GM18868 (cell line): ENCODE measurements at regions not wholly inside any gene's neighbourhood (a gene's known extent, or its start where the extent isn't known, plus 50 kb on each side); places are given as distances from the start of the nearest gene placed in this dataset.
"Not testable (repeated sequence)": the region's sequence is repeated elsewhere in the genome, so short reads cannot be mapped to it uniquely, and the experiment has no call there.

Experiments
- ATAC-seq: cut with Tn5 transposase; IDR thresholded peaks from one replicate; pipeline ENCODE4 v1.9.1; 2021; ENCODE audit warnings: mild to moderate bottlenecking, moderate library complexity; ENCODE audit not compliant: unreplicated experiment

DNA sequence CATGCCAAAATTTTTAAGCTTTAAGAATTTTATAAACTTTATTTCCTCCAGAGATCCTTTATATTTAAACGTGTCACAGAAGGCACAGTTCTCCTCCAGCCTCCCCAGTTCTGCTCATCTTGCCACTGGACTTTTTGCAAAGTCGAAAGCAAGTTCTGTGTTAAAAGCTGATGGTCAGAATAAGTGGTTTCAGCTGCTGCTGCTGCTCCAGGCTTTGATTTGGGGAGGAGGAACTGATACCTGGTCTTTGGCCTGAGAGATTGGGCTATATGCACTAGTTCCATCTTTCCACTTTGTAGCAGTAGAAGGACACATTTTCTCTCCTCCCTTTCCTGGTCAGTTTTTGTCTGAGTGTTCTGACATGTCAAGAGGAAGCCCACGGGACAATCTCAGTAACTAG, 435.9 kb upstream of the PHF14 start:
- ATAC-seq = peak; percentile 70

GRCh38 chr7:10557375-10557774, 416.3 kb upstream of the PHF14 start:
- ATAC-seq = no peak

- ATAC-seq = no peak
These were observed 413.2 kb upstream of the PHF14 start for GRCh38 chr7:10560497-10560896.

GRCh38 chr7:10568891-10569290, 404.8 kb upstream of the PHF14 start:
- ATAC-seq = no peak

GRCh38 chr7:10571759-10572158, 401.9 kb upstream of the PHF14 start:
- no peak for ATAC-seq

GRCh38 chr7:10577866-10578374, 395.8 kb upstream of the PHF14 start:
- no peak for ATAC-seq

- no peak for ATAC-seq
These were observed 394.1 kb upstream of the PHF14 start for GRCh38 chr7:10579561-10579960.

DNA sequence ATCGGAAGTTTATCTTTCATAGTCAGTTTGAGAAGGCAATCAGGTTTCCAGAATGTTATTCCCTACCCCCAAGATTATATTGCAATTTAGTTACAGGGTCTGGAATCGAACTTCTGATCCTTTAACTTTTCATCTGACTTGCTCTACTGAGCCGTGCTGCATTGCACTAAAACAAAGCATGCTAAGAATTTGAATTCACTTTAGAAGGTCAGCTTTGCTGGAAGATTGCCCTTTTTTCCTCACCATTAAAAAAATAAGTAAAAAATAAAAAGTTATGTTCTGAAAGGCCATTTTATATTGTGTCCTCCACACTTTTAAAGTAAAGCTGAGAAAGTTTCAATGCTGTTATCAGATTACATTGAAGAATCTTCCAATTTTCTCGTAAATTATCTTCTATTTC, 388.8 kb upstream of the PHF14 start:
- no peak for ATAC-seq

GRCh38 chr7:10588084-10588483, 385.6 kb upstream of the PHF14 start:
- no peak for ATAC-seq

GRCh38 chr7:10592604-10593003, 381.1 kb upstream of the PHF14 start:
- no peak for ATAC-seq

DNA sequence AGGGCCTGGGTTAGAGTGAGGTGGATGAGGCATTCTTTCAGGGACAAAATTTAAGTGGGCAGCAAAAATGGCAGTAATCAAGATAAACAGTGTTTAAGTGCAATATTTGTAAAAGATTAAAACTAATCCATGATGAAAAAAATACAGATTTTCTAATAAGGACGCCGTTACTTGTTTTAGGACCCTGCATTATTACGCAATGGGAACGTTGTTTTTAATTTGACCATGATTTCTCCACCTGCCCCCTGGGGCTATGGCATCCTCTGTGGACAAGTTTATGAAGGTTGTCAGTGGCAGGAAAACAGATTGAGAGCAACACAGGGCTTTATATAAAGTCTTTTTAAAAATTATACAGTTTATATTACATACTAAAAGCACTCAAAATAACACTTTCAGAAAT, 380.6 kb upstream of the PHF14 start:
- no peak for ATAC-seq

GRCh38 chr7:10596827-10597226, 376.8 kb upstream of the PHF14 start:
- no peak for ATAC-seq

- ATAC-seq = no peak
These were observed 369.5 kb upstream of the PHF14 start for GRCh38 chr7:10604128-10604527.

GRCh38 chr7:10612950-10613349, 360.7 kb upstream of the PHF14 start:
- ATAC-seq = no peak

DNA sequence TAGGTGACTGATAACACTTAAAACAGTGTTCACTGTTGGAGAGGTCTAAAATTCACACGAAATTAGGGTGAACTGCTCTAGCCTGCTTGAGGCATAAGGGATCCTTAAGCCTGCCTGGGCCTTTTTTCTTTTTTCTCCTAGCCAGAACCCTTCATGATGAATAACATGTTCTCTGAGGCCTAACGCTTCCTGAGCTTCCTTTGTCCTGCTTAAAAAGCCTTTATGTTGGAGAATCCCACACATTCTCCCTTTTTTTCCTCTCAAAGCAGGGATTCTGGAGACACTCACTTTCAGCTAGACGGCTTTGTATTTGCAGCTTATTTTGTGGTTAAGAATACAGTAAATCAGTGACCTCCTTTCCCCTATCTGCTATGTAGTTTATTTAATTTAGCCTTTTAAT, 354.7 kb upstream of the PHF14 start:
- ATAC-seq = no peak

DNA sequence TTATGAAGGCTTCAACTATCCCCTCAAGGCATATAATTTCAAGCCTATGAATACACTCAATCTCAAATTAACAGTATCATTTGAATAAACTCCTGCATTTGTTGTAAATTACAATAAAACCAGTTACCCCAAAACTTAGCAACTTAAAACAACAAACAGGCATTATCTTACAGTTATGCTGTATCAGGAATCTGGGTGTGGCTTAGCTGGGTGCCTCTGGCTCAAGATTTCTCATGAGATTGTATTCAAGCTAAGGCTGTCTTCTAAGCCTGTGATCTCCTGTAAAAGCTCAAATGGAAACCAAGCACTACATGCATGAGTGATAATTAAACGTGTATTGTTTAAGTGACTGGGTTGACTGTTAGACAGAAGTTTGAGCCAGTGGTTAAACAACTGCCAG, 341.0 kb upstream of the PHF14 start:
- ATAC-seq = no peak

- ATAC-seq = no peak
These were observed 339.4 kb upstream of the PHF14 start for GRCh38 chr7:10634239-10634638.

GRCh38 chr7:10637991-10638390, 335.7 kb upstream of the PHF14 start:
- no peak for ATAC-seq

- ATAC-seq = no peak
These were observed 330.1 kb upstream of the PHF14 start for GRCh38 chr7:10643545-10643944.

GRCh38 chr7:10644849-10645248, 328.8 kb upstream of the PHF14 start:
- no peak for ATAC-seq

DNA sequence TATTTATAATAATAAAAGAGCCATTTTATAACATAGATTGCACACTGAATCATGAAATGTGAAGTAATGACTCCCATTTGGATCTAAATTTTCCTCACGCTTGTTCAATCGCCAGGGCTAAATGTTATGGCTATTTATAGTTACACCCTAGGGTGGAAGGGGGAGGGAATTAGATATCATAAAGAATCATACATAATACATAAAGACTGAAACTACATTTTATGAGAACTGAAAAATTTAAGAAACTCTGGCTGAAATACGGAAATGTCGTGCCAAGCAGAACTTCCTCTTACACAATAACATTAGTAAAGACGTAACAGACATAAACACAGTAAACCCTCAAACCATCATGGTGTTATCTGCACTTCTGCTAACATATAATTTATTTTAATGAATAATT, 327.5 kb upstream of the PHF14 start:
- ATAC-seq = peak; percentile 53

GRCh38 chr7:10648289-10648688, 325.4 kb upstream of the PHF14 start:
- no peak for ATAC-seq

DNA sequence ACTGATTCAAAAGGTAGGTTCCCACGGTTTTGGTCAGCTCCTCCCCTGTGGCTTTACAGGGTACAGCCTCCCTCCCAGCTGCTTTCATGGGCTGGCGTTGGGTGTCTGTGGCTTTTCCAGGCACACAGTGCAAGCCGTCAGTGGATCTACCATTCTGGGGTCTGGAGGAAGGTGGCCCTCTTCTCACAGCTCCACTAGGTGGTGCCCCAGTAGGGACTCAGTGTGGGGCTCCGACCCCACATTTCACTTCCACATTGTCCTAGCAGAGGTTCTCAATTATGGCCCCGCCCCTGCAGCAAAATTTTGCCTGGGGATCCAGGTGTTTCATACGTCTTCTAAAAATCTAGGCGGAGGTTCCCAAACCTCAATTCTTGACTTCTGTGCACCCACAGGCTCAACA, 324.6 kb upstream of the PHF14 start:
- not testable (repeated sequence) for ATAC-seq

GRCh38 chr7:10655031-10655430, 318.6 kb upstream of the PHF14 start:
- ATAC-seq = no peak
